ENCODE measurements at regions not wholly inside any gene's neighbourhood (a gene's known extent, or its start where the extent isn't known, plus 50 kb on each side); places are given as distances from the start of the nearest gene placed in this dataset.

- no peak for ATAC-seq
- Mint-ChIP-seq H3K36me3 (ENCODE audit: insufficient read depth) (no peaks in the 10 kb centered on the region), H3K4me1 (ENCODE audit: low read depth) (no peaks in the 10 kb centered on the region), H3K4me3 (no peak overlapping the region), H3K27me3 (ENCODE audit: low read depth) (peaks cover 4% of the 10 kb centered on the region), H3K9me3 (no peaks in the 10 kb centered on the region)
- DNase-seq, result no peak
These were observed 115.4 kb downstream of the RIPK4 start for GRCh38 chr21:41651406-41651805.

GRCh38 chr21:41650526-41651145 lies 116.2 kb downstream of the RIPK4 start:
- H3K4me3 Mint-ChIP-seq, result no peak overlapping the region
- H3K4me1 Mint-ChIP-seq (ENCODE audit: low read depth), result no peaks in the 10 kb centered on the region
- ATAC-seq (no peak), DNase-seq (no peak)
- H3K27me3 Mint-ChIP-seq (ENCODE audit: low read depth), result peaks cover 4% of the 10 kb centered on the region
- no peaks in the 10 kb centered on the region for H3K9me3 Mint-ChIP-seq
- no peaks in the 10 kb centered on the region for H3K36me3 Mint-ChIP-seq (ENCODE audit: insufficient read depth)

- Mint-ChIP-seq H3K4me1 (ENCODE audit: low read depth) (no peaks in the 10 kb centered on the region), H3K36me3 (ENCODE audit: insufficient read depth) (no peaks in the 10 kb centered on the region), H3K4me3 (no peak overlapping the region), H3K9me3 (no peaks in the 10 kb centered on the region), H3K27me3 (ENCODE audit: low read depth) (peaks cover 7% of the 10 kb centered on the region)
- no peak for ATAC-seq
- no peak for DNase-seq
These were observed 118.2 kb downstream of the RIPK4 start for GRCh38 chr21:41648591-41649031.

GRCh38 chr21:41647806-41648561 lies 118.9 kb downstream of the RIPK4 start:
- Mint-ChIP-seq H3K4me1 (ENCODE audit: low read depth) (no peaks in the 10 kb centered on the region), H3K27me3 (ENCODE audit: low read depth) (peaks cover 3% of the 10 kb centered on the region), H3K36me3 (ENCODE audit: insufficient read depth) (no peaks in the 10 kb centered on the region), H3K9me3 (no peaks in the 10 kb centered on the region), H3K4me3 (no peak overlapping the region)
- DNase-seq (no peak), ATAC-seq (no peak)

GRCh38 chr21:41643246-41643966 lies 123.4 kb downstream of the RIPK4 start:
- ATAC-seq (no peak), DNase-seq (no peak)
- Mint-ChIP-seq H3K36me3 (ENCODE audit: insufficient read depth) (no peaks in the 10 kb centered on the region), H3K4me1 (ENCODE audit: low read depth) (no peaks in the 10 kb centered on the region), H3K27me3 (ENCODE audit: low read depth) (peaks cover 22% of the 10 kb centered on the region), H3K4me3 (no peak overlapping the region), H3K9me3 (no peaks in the 10 kb centered on the region)

- DNase-seq, result no peak
- Mint-ChIP-seq H3K36me3 (ENCODE audit: insufficient read depth) (no peaks in the 10 kb centered on the region), H3K27me3 (ENCODE audit: low read depth) (peaks cover 28% of the 10 kb centered on the region), H3K9me3 (no peaks in the 10 kb centered on the region), H3K4me3 (no peak overlapping the region), H3K4me1 (ENCODE audit: low read depth) (no peaks in the 10 kb centered on the region)
- ATAC-seq, result no peak
These were observed 124.8 kb downstream of the RIPK4 start for GRCh38 chr21:41641821-41642701.

- Mint-ChIP-seq H3K9me3 (no peaks in the 10 kb centered on the region), H3K27me3 (ENCODE audit: low read depth) (peaks cover 28% of the 10 kb centered on the region), H3K36me3 (ENCODE audit: insufficient read depth) (no peaks in the 10 kb centered on the region), H3K4me1 (ENCODE audit: low read depth) (no peaks in the 10 kb centered on the region), H3K4me3 (no peak overlapping the region)
- DNase-seq (no peak), ATAC-seq (no peak)
These were observed 125.4 kb downstream of the RIPK4 start for GRCh38 chr21:41641510-41641815.

- H3K27me3 Mint-ChIP-seq (ENCODE audit: low read depth), result peaks cover 28% of the 10 kb centered on the region
- ATAC-seq (no peak), DNase-seq (no peak)
- H3K36me3 Mint-ChIP-seq (ENCODE audit: insufficient read depth), result no peaks in the 10 kb centered on the region
- no peaks in the 10 kb centered on the region for H3K4me1 Mint-ChIP-seq (ENCODE audit: low read depth)
- no peak overlapping the region for H3K4me3 Mint-ChIP-seq
- H3K9me3 Mint-ChIP-seq, result no peaks in the 10 kb centered on the region
These were observed 125.9 kb downstream of the RIPK4 start for GRCh38 chr21:41640748-41641509.

- Mint-ChIP-seq H3K36me3 (ENCODE audit: insufficient read depth) (no peaks in the 10 kb centered on the region), H3K27me3 (ENCODE audit: low read depth) (peaks cover 32% of the 10 kb centered on the region), H3K4me1 (ENCODE audit: low read depth) (no peaks in the 10 kb centered on the region), H3K4me3 (no peak overlapping the region), H3K9me3 (no peaks in the 10 kb centered on the region)
- ATAC-seq (no peak), DNase-seq (no peak)
These were observed 127.1 kb downstream of the RIPK4 start for GRCh38 chr21:41639766-41640165.

- Mint-ChIP-seq H3K27me3 (ENCODE audit: low read depth) (peaks cover 32% of the 10 kb centered on the region), H3K9me3 (no peaks in the 10 kb centered on the region), H3K4me1 (ENCODE audit: low read depth) (no peaks in the 10 kb centered on the region), H3K4me3 (no peak overlapping the region), H3K36me3 (ENCODE audit: insufficient read depth) (no peaks in the 10 kb centered on the region)
- DNase-seq (no peak), ATAC-seq (no peak)
These were observed 127.5 kb downstream of the RIPK4 start for GRCh38 chr21:41639336-41639735.

GRCh38 chr21:41638201-41638790 lies 128.6 kb downstream of the RIPK4 start:
- ATAC-seq, result no peak
- Mint-ChIP-seq H3K4me1 (ENCODE audit: low read depth) (no peaks in the 10 kb centered on the region), H3K27me3 (ENCODE audit: low read depth) (peaks cover 30% of the 10 kb centered on the region), H3K9me3 (no peaks in the 10 kb centered on the region), H3K4me3 (no peak overlapping the region), H3K36me3 (ENCODE audit: insufficient read depth) (no peaks in the 10 kb centered on the region)
- DNase-seq, result no peak

GRCh38 chr21:41636636-41637630 lies 129.0 kb upstream of the TMPRSS2 start:
- ATAC-seq, result no peak
- Mint-ChIP-seq H3K4me3 (no peak overlapping the region), H3K9me3 (no peaks in the 10 kb centered on the region), H3K4me1 (ENCODE audit: low read depth) (no peaks in the 10 kb centered on the region), H3K36me3 (ENCODE audit: insufficient read depth) (no peaks in the 10 kb centered on the region), H3K27me3 (ENCODE audit: low read depth) (peaks cover 23% of the 10 kb centered on the region)
- DNase-seq, result no peak

Measured in activated T-cell treated with anti-CD3 and anti-CD28 coated beads, Interleukin-2, amount 50 U/mL, for 4 hours (primary cell).